ENCODE measurements at regions not wholly inside any gene's neighbourhood (a gene's known extent, or its start where the extent isn't known, plus 50 kb on each side); places are given as distances from the start of the nearest gene placed in this dataset.

- TF ChIP-seq CTCF (IDR thresholded peaks at IDR 0.05), result no peak
- TF ChIP-seq POLR2A (IDR thresholded peaks at IDR 0.05), result no peak
Measured at GRCh38 chr6:141123049-141123448, 1009.7 kb upstream of the GJE1 start.
